ENCODE measurements at regions not wholly inside any gene's neighbourhood (a gene's known extent, or its start where the extent isn't known, plus 50 kb on each side); places are given as distances from the start of the nearest gene placed in this dataset.

- WGBS, 4 donors = 81 to 85% (median 84%) methylated on average over 18 of the region's 18 CpGs
- H3K27me3 ChIP-seq = peaks cover 7% of the 10 kb centered on the region
- TF ChIP-seq CTCF (IDR thresholded peaks at IDR 0.05) (no peak), POLR2A (IDR thresholded peaks at IDR 0.05) (no peak)
- H3K27ac ChIP-seq = no peak overlapping the region
- H3K4me1 ChIP-seq (replicated peaks in 1 of 2) = peaks cover 0 to 5% of the 10 kb centered on the region in 2 donors
- intact Hi-C loops (cut with DNase I) = no loop called here
- peak in 2 of 7 donors; percentile 37 to 53 for DNase-seq
- H3K9me3 ChIP-seq (replicated peaks in 1 of 3) = no peaks in the 10 kb centered on the region
- no peak overlapping the region for H3K4me3 ChIP-seq
- no peaks in the 10 kb centered on the region for H3K36me3 ChIP-seq (replicated peaks in 1 of 2)
These were observed 110.4 kb upstream of the ARMC2 start for GRCh38 chr6:108737594-108738546.

- TF ChIP-seq CTCF (IDR thresholded peaks at IDR 0.05) = no peak
- TF ChIP-seq POLR2A (IDR thresholded peaks at IDR 0.05) = no peak
- Histone ChIP-seq H3K4me1 (replicated peaks in 1 of 2) (peaks cover 0 to 5% of the 10 kb centered on the region in 2 donors), H3K9me3 (replicated peaks in 1 of 3) (no peaks in the 10 kb centered on the region), H3K27ac (no peak overlapping the region), H3K36me3 (replicated peaks in 1 of 2) (no peaks in the 10 kb centered on the region), H3K4me3 (no peak overlapping the region), H3K27me3 (peaks cover 5% of the 10 kb centered on the region)
- 81 to 89% (median 87%) methylated on average over 16 of the region's 16 CpGs for WGBS, 4 donors
- intact Hi-C loops (cut with DNase I) = no loop called here
- DNase-seq = peak in 1 of 7 donors; percentile 42
These were observed 109.4 kb upstream of the ARMC2 start for GRCh38 chr6:108738684-108739416.

GRCh38 chr6:108739496-108740330 lies 108.5 kb upstream of the ARMC2 start:
- peak in 1 of 7 donors; percentile 43 for DNase-seq
- H3K4me1 ChIP-seq (replicated peaks in 1 of 2) = peaks cover 0 to 5% of the 10 kb centered on the region in 2 donors
- WGBS, 4 donors = 73 to 85% (median 79%) methylated on average over 9 to 10 of the region's 10 CpGs
- H3K4me3 ChIP-seq = no peak overlapping the region
- no peaks in the 10 kb centered on the region for H3K36me3 ChIP-seq (replicated peaks in 1 of 2)
- TF ChIP-seq POLR2A (IDR thresholded peaks at IDR 0.05) = no peak
- intact Hi-C loops (cut with DNase I) = no loop called here
- H3K27me3 ChIP-seq = no peaks in the 10 kb centered on the region
- no peak overlapping the region for H3K27ac ChIP-seq
- no peaks in the 10 kb centered on the region for H3K9me3 ChIP-seq (replicated peaks in 1 of 3)

- Histone ChIP-seq H3K27me3 (no peaks in the 10 kb centered on the region), H3K4me3 (no peak overlapping the region), H3K9me3 (replicated peaks in 1 of 3) (no peaks in the 10 kb centered on the region), H3K36me3 (replicated peaks in 1 of 2) (no peaks in the 10 kb centered on the region), H3K4me1 (replicated peaks in 1 of 2) (peaks cover 0 to 5% of the 10 kb centered on the region in 2 donors), H3K27ac (no peak overlapping the region)
- intact Hi-C loops (cut with DNase I) = no loop called here
- TF ChIP-seq POLR2A (IDR thresholded peaks at IDR 0.05) (no peak), CTCF (IDR thresholded peaks at IDR 0.05) (no peak)
- 79 to 85% (median 81%) methylated on average over 9 of the region's 9 CpGs for WGBS, 4 donors
- DNase-seq = no peak
These were observed 106.8 kb upstream of the ARMC2 start for GRCh38 chr6:108741331-108741989.
